Mucosa of rectum (tissue), 2 donors: ENCODE measurements at regions not wholly inside any gene's neighbourhood (a gene's known extent, or its start where the extent isn't known, plus 50 kb on each side); places are given as distances from the start of the nearest gene placed in this dataset.

ENCODE experiments used
- H3K27ac ChIP-seq, 2 donors: one replicate each; pipeline ENCODE4 v1.7.0; 2013; ENCODE audit warnings: inconsistent platforms in 2 of 2, low read depth in 2 of 2, low read length in 2 of 2
- H3K27me3 ChIP-seq, 2 donors: one replicate each; pipeline ENCODE4 v1.7.0; 2013; ENCODE audit warnings: low read length in 2 of 2; ENCODE audit not compliant: control insufficient read depth in 2 of 2, insufficient read depth in 2 of 2
- H3K36me3 ChIP-seq, 2 donors: one replicate each; pipeline ENCODE4 v1.7.0; 2013; ENCODE audit warnings: low read length in 2 of 2; ENCODE audit not compliant: control insufficient read depth in 2 of 2, insufficient read depth in 2 of 2
- H3K4me1 ChIP-seq, 2 donors: one replicate each; pipeline ENCODE4 v1.7.0; 2013; ENCODE audit warnings: low read length in 2 of 2, mild to moderate bottlenecking in 1 of 2; ENCODE audit not compliant: control insufficient read depth in 2 of 2, insufficient read depth in 2 of 2
- H3K4me3 ChIP-seq, 2 donors: one replicate each; pipeline ENCODE4 v1.7.0; 2013; ENCODE audit warnings: low read length in 2 of 2
- H3K9ac ChIP-seq, 2 donors: one replicate each; pipeline ENCODE4 v1.7.0; 2013; ENCODE audit warnings: low read length in 2 of 2, low read depth in 1 of 2, mild to moderate bottlenecking in 1 of 2
- H3K9me3 ChIP-seq, 2 donors: one replicate each; pipeline ENCODE4 v1.7.0; 2013; ENCODE audit warnings: low read length in 2 of 2; ENCODE audit not compliant: control insufficient read depth in 2 of 2
- donor health status: healthy.
- donor health status: Normal muscosa, but diverticular disease.

- peaks cover 68 to 72% of the 10 kb centered on the region in 2 donors for H3K4me1 ChIP-seq
- H3K27ac ChIP-seq: no peak overlapping the region
- H3K9me3 ChIP-seq: no peaks in the 10 kb centered on the region
- no peak overlapping the region for H3K4me3 ChIP-seq
- no peaks in the 10 kb centered on the region for H3K27me3 ChIP-seq
- H3K36me3 ChIP-seq: no peaks in the 10 kb centered on the region
- peak overlapping the region in 1 of 2 donors; percentile 14 for H3K9ac ChIP-seq
Observed at GRCh38 chr16:85561248-85562092, 51.7 kb upstream of the GSE1 start.

GRCh38 chr16:85562093-85562786 lies 50.9 kb upstream of the GSE1 start:
- Histone ChIP-seq H3K4me1 (peaks cover 69 to 73% of the 10 kb centered on the region in 2 donors), H3K27me3 (no peaks in the 10 kb centered on the region), H3K9me3 (no peaks in the 10 kb centered on the region), H3K4me3 (no peak overlapping the region), H3K36me3 (no peaks in the 10 kb centered on the region), H3K27ac (peak overlapping the region in 1 of 2 donors; percentile 38), H3K9ac (peak overlapping the region; percentile 13 to 14)

- H3K27ac ChIP-seq: peak overlapping the region; percentile 63 to 76
Observed at GRCh38 chr16:85563034-85563433, 50.1 kb upstream of the GSE1 start.

More at GRCh38 chr16:85563034-85563433, 50.1 kb upstream of the GSE1 start:
- Histone ChIP-seq H3K36me3 (no peaks in the 10 kb centered on the region), H3K4me1 (peaks cover 70 to 75% of the 10 kb centered on the region in 2 donors), H3K27me3 (no peaks in the 10 kb centered on the region), H3K9me3 (no peaks in the 10 kb centered on the region), H3K4me3 (peak overlapping the region in 1 of 2 donors; percentile 13), H3K9ac (peak overlapping the region in 1 of 2 donors; percentile 13)
